ENCODE measurements at regions not wholly inside any gene's neighbourhood (a gene's known extent, or its start where the extent isn't known, plus 50 kb on each side); places are given as distances from the start of the nearest gene placed in this dataset.

GRCh38 chr2:237251986-237252385 is 162.0 kb downstream of the COL6A3 start:
- no peak for DNase-seq

- no peak for DNase-seq
Measured at GRCh38 chr2:237253046-237253702, 160.8 kb downstream of the COL6A3 start.

- DNase-seq: no peak
Measured at GRCh38 chr2:237254369-237254861, 159.5 kb downstream of the COL6A3 start.

- no peak for DNase-seq
Measured at GRCh38 chr2:237254911-237255578, 158.9 kb downstream of the COL6A3 start.

- no peak for DNase-seq
Measured at GRCh38 chr2:237256887-237257286, 157.1 kb downstream of the COL6A3 start.

- DNase-seq: no peak
Measured at GRCh38 chr2:237257471-237257951, 156.5 kb downstream of the COL6A3 start.

GRCh38 chr2:237258116-237258515 is 155.8 kb downstream of the COL6A3 start:
- no peak for DNase-seq

GRCh38 chr2:237258615-237259014 is 155.3 kb downstream of the COL6A3 start:
- DNase-seq: no peak

- no peak for DNase-seq
Measured at GRCh38 chr2:237259201-237259600, 154.8 kb downstream of the COL6A3 start.

GRCh38 chr2:237260039-237260620 is 153.8 kb downstream of the COL6A3 start:
- DNase-seq: no peak

- DNase-seq: no peak
Measured at GRCh38 chr2:237260686-237261085, 153.3 kb downstream of the COL6A3 start.

- no peak for DNase-seq
Measured at GRCh38 chr2:237261327-237261726, 152.6 kb downstream of the COL6A3 start.

GRCh38 chr2:237262838-237263771 is 150.9 kb downstream of the COL6A3 start:
- DNase-seq: no peak

GRCh38 chr2:237264480-237265219 is 149.3 kb downstream of the COL6A3 start:
- no peak for DNase-seq

- no peak for DNase-seq
Measured at GRCh38 chr2:237268004-237268708, 145.8 kb downstream of the COL6A3 start.

- no peak for DNase-seq
Measured at GRCh38 chr2:237269138-237269875, 144.7 kb downstream of the COL6A3 start.

- DNase-seq: no peak
Measured at GRCh38 chr2:237270520-237270919, 143.4 kb downstream of the COL6A3 start.

GRCh38 chr2:237271698-237272652 is 142.0 kb downstream of the COL6A3 start:
- DNase-seq: no peak
